Aorta (tissue), 5 donors: ENCODE measurements at regions not wholly inside any gene's neighbourhood (a gene's known extent, or its start where the extent isn't known, plus 50 kb on each side); places are given as distances from the start of the nearest gene placed in this dataset.

Experiments
- ATAC-seq: fragments of 200-7000 bp; cut with Tn5 transposase; one replicate; pipeline ENCODE4 v1.9.1; 2022; ENCODE audit warnings: moderate library complexity; ENCODE audit not compliant: low FRiP score
- DNase-seq, 2 donors: peaks; one replicate each; pipeline ENCODE4 v3.0.0-alpha.2; 2020
- H3K27ac ChIP-seq, 2 donors: one replicate each; pipeline ENCODE4 v1.5.1; 2013; ENCODE audit warnings: low read length in 2 of 2, mild to moderate bottlenecking in 2 of 2, moderate library complexity in 2 of 2, control low read depth in 1 of 2, inconsistent platforms in 1 of 2, low read depth in 1 of 2
- H3K27me3 ChIP-seq, 2 donors: one replicate each; pipeline ENCODE4 v1.6.1; 2013; ENCODE audit warnings: control low read depth in 1 of 2, low read length in 1 of 2, mild to moderate bottlenecking in 1 of 2, moderate library complexity in 1 of 2; ENCODE audit not compliant: insufficient read depth in 2 of 2, control insufficient read depth in 1 of 2
- H3K36me3 ChIP-seq, 2 donors: one replicate each; pipeline ENCODE4 v1.6.1; 2013; ENCODE audit warnings: control low read depth in 1 of 2, low read length in 1 of 2, mild to moderate bottlenecking in 1 of 2; ENCODE audit not compliant: insufficient read depth in 2 of 2, control insufficient read depth in 1 of 2
- H3K4me1 ChIP-seq, 2 donors: one replicate each; pipeline ENCODE4 v1.6.1; 2013; ENCODE audit warnings: low read length in 2 of 2, control low read depth in 1 of 2, mild to moderate bottlenecking in 1 of 2, moderate library complexity in 1 of 2; ENCODE audit not compliant: insufficient read depth in 2 of 2, control insufficient read depth in 1 of 2
- H3K4me3 ChIP-seq, 2 donors: one replicate each; pipeline ENCODE4 v1.5.1; 2013; ENCODE audit warnings: low read length in 2 of 2, control low read depth in 1 of 2, mild to moderate bottlenecking in 1 of 2
- H3K9me3 ChIP-seq: one replicate; pipeline ENCODE4 v1.6.1; 2013; ENCODE audit warnings: mild to moderate bottlenecking, low read length; ENCODE audit not compliant: control insufficient read depth
- WGBS, 2 donors: extraction: QIAGEN DNeasy Blood & Tissue Kit; methylation state at CpG; one replicate each; pipeline ENCODE4 v1.1.7; 2013; 5-methylcytosine and 5-hydroxymethylcytosine counted together
- intact Hi-C, 2 donors: fragments of 100-400 bp; cut with DNase I; formaldehyde crosslinking; loops; one replicate each; pipeline versions ENCODE4 v1.14.2 to v1.15.0; 2022
- donor health status: healthy with polysubstance abuse.
- donor health status: Bipolar disorder and iron deficiency.
- donor health status: DM: no; HTN: no; CAD: no.
- donor health status: DM: no; HTN: no; CAD: no.
- donor health status: DM: yes; HTN: yes; CAD: no.

DNA sequence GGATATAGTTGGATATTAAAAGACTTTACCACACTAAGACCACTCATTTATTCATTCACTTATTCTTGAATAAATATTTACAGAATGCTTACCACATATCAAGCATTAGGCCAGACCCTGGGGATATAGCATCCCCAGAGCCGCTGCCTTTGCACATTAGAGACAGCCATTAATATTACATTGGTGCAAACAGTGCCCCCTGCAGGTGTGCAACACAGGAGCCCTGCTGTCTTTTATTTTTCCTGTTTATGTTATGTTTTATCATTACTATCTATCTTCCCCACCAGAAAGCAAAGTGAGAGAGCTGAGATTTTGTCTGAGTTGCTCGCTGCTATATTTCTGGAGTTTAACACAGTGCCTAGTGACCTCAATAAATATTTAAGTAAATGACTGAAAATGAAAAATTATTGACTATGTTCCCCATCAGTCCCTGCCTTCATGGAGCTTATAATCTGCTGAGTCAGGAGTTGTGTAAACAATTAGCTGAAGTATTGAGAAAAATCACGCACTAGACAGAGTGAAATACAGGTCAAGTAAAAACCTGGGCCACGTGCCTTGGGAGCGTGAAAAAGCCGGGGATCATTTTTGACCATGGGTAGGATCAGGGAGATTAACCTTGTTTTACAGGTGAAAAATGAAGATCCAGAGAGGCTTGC lies 301.6 kb downstream of the PCNX1 start:
- DNase-seq = no peak
- no peak overlapping the region for H3K4me3 ChIP-seq
- H3K9me3 ChIP-seq = no peaks in the 10 kb centered on the region
- no peaks in the 10 kb centered on the region for H3K27me3 ChIP-seq
- WGBS, 2 donors = 98% methylated on average over 6 of the region's 6 CpGs
- no peaks in the 10 kb centered on the region for H3K36me3 ChIP-seq
- H3K4me1 ChIP-seq = peaks cover 0 to 4% of the 10 kb centered on the region in 2 donors
- ATAC-seq = no peak
- no peak overlapping the region for H3K27ac ChIP-seq
- intact Hi-C loops = loop anchor here in 1 of 2 donors (5.0 kb wide), 1 partner anchor 33 kb away; no protein-coding TSS in a partner anchor

DNA sequence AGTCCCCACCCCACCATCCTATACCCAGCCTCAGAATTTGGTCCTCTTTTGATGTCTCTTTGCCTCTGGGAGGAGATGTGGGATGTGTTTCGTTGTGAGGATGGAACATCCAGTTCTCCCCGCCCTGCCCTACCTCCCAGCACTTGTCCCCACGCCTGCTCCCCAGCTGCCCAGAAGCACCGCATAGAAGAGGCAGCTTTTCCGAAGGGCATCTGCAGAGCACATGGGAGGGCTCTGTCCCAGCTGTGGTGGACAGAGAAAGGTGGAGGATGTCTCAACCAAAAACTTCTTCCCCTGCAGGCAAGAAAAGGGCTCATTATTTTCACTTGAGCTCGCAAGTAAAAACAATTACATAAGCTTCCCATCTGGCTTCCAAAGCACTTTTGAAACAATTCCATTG lies 302.6 kb downstream of the PCNX1 start:
- ATAC-seq = no peak
- no peaks in the 10 kb centered on the region for H3K36me3 ChIP-seq
- H3K27ac ChIP-seq = no peak overlapping the region
- no peak for DNase-seq
- peaks cover 0 to 4% of the 10 kb centered on the region in 2 donors for H3K4me1 ChIP-seq
- no peaks in the 10 kb centered on the region for H3K27me3 ChIP-seq
- no peak overlapping the region for H3K4me3 ChIP-seq
- no peaks in the 10 kb centered on the region for H3K9me3 ChIP-seq
- WGBS, 2 donors = 95 to 96% methylated on average over 6 of the region's 6 CpGs
- intact Hi-C loops = loop anchor here in 1 of 2 donors (5.0 kb wide), 1 partner anchor 32 kb away; no protein-coding TSS in a partner anchor

DNA sequence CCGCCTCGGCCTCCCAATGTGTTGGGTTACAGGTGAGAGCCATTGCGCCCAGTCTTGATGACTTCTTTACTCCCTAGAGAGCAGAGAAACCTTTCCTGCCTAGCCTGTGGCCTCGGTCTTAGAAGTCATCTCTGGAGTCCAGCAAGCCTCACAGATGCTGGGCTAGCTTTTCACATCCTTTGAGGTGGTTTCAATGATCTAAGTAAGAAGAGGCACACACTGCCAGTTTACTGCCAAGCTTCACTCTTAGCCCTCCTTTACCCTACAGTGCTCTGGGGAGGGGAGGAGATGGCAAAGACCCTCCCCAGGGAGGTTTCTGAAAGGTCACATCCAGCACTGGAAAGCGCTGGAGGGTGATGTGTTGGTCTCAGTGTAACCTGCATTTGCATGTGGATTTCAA lies 304.8 kb downstream of the PCNX1 start:
- Histone ChIP-seq H3K9me3 (no peaks in the 10 kb centered on the region), H3K27me3 (no peaks in the 10 kb centered on the region), H3K4me3 (no peak overlapping the region), H3K4me1 (peaks cover 0 to 4% of the 10 kb centered on the region in 2 donors), H3K27ac (no peak overlapping the region), H3K36me3 (no peaks in the 10 kb centered on the region)
- ATAC-seq (no peak), DNase-seq (no peak)
- intact Hi-C loops = no loop called here
- WGBS, 2 donors = 97 to 98% methylated on average over 5 of the region's 5 CpGs

DNA sequence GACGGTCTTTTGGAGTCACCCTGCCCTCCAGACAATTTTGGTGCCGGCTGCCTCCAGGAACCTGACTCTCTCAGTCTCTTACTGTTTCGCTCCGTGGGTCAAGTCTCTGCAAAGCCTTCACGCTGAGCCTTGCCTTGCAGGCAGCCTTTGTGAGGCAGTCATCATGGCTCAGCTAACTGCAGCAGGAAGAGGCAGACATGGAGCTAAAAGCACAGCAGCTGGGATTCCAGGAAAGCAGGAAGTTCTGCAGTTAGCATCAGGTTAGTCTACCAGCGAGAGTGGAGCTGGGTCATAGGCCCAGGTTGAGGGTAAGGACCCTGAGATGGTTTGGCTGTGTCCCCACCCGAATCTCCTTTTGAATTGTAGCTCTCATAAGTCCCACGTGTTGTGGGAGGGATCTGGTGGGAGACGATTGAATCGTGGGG lies 305.4 kb downstream of the PCNX1 start:
- H3K4me3 ChIP-seq = no peak overlapping the region
- no peaks in the 10 kb centered on the region for H3K9me3 ChIP-seq
- DNase-seq (no peak), ATAC-seq (no peak)
- peaks cover 0 to 4% of the 10 kb centered on the region in 2 donors for H3K4me1 ChIP-seq
- no peak overlapping the region for H3K27ac ChIP-seq
- H3K36me3 ChIP-seq = no peaks in the 10 kb centered on the region
- intact Hi-C loops = no loop called here
- WGBS, 2 donors = 86 to 92% methylated on average over 10 of the region's 10 CpGs
- H3K27me3 ChIP-seq = no peaks in the 10 kb centered on the region

DNA sequence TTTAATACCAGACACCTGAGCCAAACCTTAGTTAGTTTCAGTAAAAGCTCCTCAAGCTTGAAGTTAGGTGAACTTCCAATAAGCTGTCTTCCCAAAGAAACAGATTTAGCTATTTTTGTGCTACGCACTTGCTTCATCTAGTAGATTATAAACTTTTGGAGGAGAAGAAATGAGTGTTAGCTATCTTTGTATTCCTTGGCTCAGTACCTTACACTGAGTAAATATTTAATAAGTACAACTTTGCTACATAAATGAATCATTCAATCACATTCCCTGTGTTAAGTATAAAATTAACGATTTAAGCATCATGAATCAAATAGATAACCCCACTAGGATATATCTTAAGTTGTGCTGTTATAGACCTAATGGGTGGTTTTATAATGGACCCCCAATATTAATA lies 307.0 kb downstream of the PCNX1 start:
- DNase-seq (no peak), ATAC-seq (no peak)
- 5 to 7% methylated on average over 2 of the region's 2 CpGs for WGBS, 2 donors
- intact Hi-C loops = no loop called here
- no peaks in the 10 kb centered on the region for H3K27me3 ChIP-seq
- peaks cover 0 to 4% of the 10 kb centered on the region in 2 donors for H3K4me1 ChIP-seq
- H3K36me3 ChIP-seq = no peaks in the 10 kb centered on the region
- H3K9me3 ChIP-seq = no peaks in the 10 kb centered on the region
- no peak overlapping the region for H3K27ac ChIP-seq
- no peak overlapping the region for H3K4me3 ChIP-seq

DNA sequence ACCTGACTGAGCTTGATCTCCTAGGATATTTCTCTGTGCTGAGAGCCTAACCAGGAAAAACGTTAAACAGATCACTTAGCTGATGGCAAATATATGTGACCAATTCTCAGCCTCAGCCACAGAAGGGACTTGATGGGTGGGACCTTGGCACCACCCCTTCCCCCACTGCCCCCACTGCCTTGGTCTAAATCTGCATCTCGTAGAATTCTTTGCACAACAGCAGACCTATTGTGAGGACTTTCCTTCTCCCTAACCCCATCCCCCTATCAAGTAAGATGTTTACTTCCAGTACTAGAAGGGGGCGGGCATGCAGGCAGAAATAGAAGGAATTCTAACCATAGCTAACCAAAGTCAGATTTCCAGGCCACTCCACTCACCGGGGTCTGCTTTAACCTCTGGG lies 313.2 kb downstream of the PCNX1 start:
- Histone ChIP-seq H3K4me1 (no peaks in the 10 kb centered on the region), H3K27me3 (no peaks in the 10 kb centered on the region), H3K9me3 (no peaks in the 10 kb centered on the region), H3K27ac (no peak overlapping the region), H3K4me3 (no peak overlapping the region), H3K36me3 (no peaks in the 10 kb centered on the region)
- ATAC-seq (no peak), DNase-seq (no peak)
- 53 to 56% methylated on average over 4 of the region's 4 CpGs for WGBS, 2 donors
- intact Hi-C loops = no loop called here

DNA sequence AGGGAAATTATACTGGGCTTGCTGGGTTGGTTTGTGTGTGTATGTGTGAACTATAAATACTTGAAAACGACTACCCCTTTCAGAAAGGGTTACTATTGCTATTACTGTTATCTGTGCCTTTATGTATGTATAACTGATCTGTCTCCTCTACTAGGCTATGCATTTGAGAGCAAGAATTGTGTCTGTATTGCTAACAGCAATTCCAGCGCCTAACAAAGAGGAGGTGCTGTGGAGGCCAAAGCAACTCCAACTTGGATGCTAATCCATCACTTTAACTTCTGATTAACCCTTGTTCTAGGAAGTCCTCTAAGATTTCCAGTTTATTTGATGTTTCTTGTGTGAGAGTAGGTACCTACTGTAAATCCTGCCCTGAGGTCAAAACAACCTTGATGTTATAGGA lies 313.9 kb downstream of the PCNX1 start:
- no peak overlapping the region for H3K27ac ChIP-seq
- intact Hi-C loops = no loop called here
- WGBS, 2 donors = 90 to 93% methylated on average over 2 of the region's 2 CpGs
- ATAC-seq (no peak), DNase-seq (no peak)
- no peaks in the 10 kb centered on the region for H3K9me3 ChIP-seq
- H3K4me1 ChIP-seq = no peaks in the 10 kb centered on the region
- H3K27me3 ChIP-seq = no peaks in the 10 kb centered on the region
- no peaks in the 10 kb centered on the region for H3K36me3 ChIP-seq
- H3K4me3 ChIP-seq = no peak overlapping the region

DNA sequence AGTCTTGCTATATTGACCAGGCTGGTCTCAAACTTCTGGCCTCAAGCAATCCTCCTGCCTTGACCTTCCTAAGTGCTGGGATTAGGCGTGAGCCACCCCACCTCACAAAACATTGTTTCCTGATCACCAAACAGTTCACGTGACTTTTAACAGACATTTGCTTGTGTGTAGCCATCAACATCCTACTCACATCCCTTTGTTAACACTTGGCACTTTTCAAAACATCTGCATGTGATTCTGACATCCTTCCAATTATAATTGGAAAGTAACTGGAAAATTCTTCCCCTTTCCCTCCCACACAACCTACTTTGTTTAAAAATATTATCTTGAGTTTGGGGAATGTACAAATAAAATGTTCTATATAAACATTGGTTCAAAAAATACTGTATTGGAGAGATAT lies 317.9 kb downstream of the PCNX1 start:
- ATAC-seq = no peak
- Histone ChIP-seq H3K9me3 (no peaks in the 10 kb centered on the region), H3K36me3 (no peaks in the 10 kb centered on the region), H3K27me3 (no peaks in the 10 kb centered on the region), H3K4me1 (no peaks in the 10 kb centered on the region), H3K27ac (no peak overlapping the region), H3K4me3 (no peak overlapping the region)
- DNase-seq = no peak
- 52 to 55% methylated on average over 2 of the region's 2 CpGs for WGBS, 2 donors
- intact Hi-C loops = no loop called here

DNA sequence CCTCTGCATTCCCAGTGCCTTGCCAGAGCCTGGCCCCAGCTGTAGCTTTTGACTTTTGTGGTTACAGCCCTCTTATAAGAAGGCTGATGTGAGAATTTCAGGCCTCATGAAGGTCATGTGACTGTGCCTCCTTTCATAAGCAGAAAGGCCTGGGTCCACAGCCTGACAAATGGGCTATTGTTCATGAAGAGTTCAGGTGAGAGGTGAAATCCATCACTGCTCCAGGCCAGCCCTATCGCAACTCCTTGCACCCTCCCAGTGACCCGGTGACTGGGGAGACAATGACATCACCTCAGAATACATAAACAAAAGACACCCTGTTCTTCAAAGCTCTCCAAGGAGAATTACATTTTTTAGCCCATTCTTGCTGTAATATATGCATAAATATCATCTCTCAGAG lies 321.5 kb downstream of the PCNX1 start:
- no peaks in the 10 kb centered on the region for H3K9me3 ChIP-seq
- intact Hi-C loops = no loop called here
- WGBS, 2 donors = 83 to 85% methylated on average over 2 of the region's 2 CpGs
- no peaks in the 10 kb centered on the region for H3K36me3 ChIP-seq
- no peak overlapping the region for H3K4me3 ChIP-seq
- H3K27ac ChIP-seq = no peak overlapping the region
- ATAC-seq (no peak), DNase-seq (no peak)
- H3K27me3 ChIP-seq = no peaks in the 10 kb centered on the region
- no peaks in the 10 kb centered on the region for H3K4me1 ChIP-seq
